ENCODE measurements at regions not wholly inside any gene's neighbourhood (a gene's known extent, or its start where the extent isn't known, plus 50 kb on each side); places are given as distances from the start of the nearest gene placed in this dataset.
"Not testable (repeated sequence)": the region's sequence is repeated elsewhere in the genome, so short reads cannot be mapped to it uniquely, and the experiment has no call there.

GRCh38 chr10:37733822-37734221 lies 123.6 kb downstream of the ZNF248 start:
- no peak for DNase-seq (ENCODE audit: low spot score)

DNA sequence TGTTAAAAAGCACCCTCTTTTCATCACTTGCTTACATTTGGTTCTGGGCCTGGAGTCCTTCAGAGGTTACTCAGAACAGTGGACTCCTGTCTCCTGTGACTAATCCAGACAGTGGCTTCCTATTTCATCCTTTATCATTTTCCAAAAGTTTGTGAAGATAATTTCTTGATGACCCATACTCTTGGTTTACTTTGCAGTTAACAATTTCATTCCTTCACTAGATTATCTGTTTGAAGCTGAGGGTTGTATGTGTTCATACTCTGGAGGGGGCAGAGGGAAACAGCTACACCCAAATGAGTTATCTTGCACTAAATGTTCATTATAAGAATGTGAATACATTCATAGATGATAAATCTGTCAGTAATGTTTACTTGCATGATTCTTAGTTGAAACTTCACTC lies 124.7 kb downstream of the ZNF248 start:
- DNase-seq (ENCODE audit: low spot score), result no peak

- no peak for DNase-seq (ENCODE audit: low spot score)
Measured at GRCh38 chr10:37728830-37729229, 128.6 kb downstream of the ZNF248 start.

GRCh38 chr10:37727491-37728352 lies 129.7 kb downstream of the ZNF248 start:
- no peak for DNase-seq (ENCODE audit: low spot score)

DNA sequence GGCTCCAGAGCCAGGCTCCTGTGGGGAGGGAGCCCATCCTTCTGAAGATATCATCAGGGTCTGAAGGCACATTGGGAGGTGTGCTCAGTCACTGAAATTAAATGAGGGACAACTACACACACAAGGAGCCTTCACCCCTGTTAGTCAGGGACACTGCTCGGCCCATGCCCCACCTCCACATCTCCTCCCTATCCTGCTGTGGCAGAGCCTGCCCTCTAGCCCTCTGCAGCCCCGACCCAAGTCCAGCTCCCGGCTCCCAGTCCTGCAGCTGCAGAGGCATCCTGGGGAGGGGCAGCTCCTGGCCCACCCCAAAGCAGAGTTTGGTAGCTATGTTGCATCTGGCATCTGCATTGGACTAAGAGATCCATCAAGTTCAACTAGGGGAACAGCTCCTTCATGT lies 136.3 kb downstream of the ZNF248 start:
- DNase-seq (ENCODE audit: low spot score), result no peak

DNA sequence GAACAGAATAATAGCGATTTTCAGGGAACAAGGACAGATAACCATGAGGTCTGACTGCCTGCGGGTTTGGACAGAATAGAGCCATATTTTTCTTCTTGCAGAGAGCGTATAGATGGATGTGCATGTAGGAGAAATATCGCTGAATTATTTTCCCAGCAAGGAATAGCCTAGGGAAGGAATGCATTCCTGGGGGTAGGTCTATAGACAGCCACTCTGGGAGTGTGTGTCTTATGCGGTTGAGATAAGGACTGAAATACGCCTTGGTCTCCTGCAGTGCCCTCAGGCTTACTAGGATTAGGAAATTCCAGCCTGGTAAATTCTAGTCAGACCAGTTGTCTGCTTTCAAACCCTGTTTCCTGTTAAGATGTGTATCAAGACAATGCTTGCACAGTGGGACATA lies 139.3 kb downstream of the ZNF248 start:
- not testable (repeated sequence) for DNase-seq (ENCODE audit: low spot score)

- no peak for DNase-seq (ENCODE audit: low spot score)
Measured at GRCh38 chr10:37713642-37714041, 143.8 kb downstream of the ZNF248 start.

- no peak for DNase-seq (ENCODE audit: low spot score)
Measured at GRCh38 chr10:37713132-37713501, 144.3 kb downstream of the ZNF248 start.

DNA sequence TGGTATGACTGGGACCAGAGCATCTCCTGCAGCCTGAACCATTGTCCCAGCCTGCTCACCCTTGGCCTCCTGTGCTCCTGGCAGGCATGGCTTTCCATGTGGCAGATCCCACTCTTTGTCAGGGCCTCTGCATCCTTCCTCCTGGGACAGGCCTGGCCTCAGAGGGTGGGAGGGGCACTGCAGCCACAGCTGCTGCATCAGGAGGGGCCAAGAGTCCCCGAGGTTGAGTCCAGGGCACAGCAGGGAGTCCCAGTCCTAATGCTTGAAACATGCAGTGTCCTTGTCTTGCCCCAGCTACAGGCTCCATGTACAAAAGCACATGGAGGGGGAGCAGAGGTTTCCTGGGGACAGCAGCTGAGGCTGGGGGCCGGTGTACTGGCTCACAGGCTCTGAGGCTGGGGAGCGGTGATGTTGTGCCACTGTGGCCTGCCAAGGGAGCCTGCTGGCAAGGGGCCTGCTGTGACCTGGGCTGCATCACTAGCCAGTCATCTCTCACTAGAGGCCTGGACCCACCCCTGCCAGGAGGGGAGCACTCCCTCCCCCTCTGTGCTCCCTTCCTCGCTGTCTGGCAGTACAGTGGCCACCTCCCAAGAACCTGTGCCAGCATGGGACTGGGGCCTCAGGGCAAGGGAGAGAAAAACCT lies 144.8 kb downstream of the ZNF248 start:
- no peak for DNase-seq (ENCODE audit: low spot score)

- no peak for DNase-seq (ENCODE audit: low spot score)
Measured at GRCh38 chr10:37711617-37712488, 145.6 kb downstream of the ZNF248 start.

DNA sequence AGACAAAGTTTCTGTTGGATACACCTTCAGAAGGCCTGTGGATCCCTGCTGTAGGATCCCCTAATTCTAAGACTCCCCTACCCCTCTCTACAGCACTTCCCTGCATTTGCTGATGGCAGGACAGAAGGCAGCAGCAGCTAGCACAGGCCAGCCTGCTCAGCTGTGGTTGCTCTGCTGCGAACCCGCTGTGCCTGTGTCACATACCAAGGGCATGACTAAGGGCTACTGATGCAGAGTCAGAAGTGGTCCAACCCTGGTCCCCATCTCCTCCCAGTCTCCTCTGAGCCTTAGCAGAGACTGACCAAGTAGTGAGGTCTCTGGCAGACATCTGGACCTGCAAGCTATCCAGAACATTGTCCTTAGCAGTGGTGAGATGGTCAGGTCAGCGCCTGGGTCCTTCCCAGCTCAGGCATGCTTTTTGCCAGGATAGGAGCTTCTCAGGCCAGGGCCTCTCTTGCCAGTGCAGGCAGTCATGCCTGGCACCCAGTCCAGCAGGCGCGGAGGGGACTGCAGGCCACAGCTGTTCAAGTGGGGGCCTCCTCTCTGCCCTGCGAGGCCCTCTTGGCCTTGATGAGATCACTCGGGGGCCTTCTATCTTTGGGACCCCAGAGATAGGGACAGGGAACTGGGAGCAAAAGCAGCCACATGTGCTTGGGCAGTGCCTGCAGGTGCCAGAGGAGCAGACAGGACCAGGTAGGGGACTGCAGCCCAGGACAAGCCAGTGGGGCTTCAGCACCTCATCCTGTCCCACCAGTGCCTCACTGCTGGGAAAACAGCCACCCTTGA lies 146.4 kb downstream of the ZNF248 start:
- DNase-seq (ENCODE audit: low spot score), result no peak

DNA sequence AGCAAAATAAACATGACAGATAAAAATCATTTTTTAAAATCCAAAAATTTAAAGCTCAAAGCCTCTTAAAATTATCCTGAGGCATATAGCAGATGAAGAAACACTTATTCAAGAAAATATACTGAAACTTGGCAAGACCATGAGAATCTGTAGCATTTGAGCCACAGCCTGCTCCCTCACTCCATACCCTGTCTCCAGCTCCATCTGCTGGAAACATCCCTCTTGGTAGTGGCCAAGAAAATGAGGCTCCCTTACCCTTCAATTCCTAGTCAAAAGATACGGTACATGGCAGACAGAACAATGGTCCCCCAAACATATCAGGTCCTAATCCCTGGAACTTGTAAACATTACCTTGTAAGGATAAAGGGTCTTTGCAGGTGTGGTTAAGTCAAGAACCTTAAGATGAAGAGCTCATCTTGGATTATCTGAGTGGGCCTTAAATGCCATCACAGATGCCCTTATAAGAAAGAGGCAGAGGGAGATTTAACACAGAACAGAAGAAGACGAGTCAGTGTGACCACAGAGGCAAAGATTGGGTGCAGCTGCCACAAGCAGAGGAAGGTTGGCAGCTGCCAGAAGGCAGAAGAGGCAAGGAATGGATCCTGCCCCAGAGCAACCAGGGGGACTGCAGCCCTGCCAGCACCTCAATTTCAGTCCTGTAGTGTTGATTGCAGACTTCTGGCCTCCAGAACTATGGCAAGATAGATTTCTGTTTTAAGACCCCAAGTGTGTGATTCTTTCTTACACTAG lies 149.4 kb downstream of the ZNF248 start:
- DNase-seq (ENCODE audit: low spot score), result no peak

GRCh38 chr10:37704566-37704965 lies 152.8 kb downstream of the ZNF248 start:
- DNase-seq (ENCODE audit: low spot score), result no peak

GRCh38 chr10:37703833-37704382 lies 153.5 kb downstream of the ZNF248 start:
- no peak for DNase-seq (ENCODE audit: low spot score)

GRCh38 chr10:37703114-37703513 lies 154.3 kb downstream of the ZNF248 start:
- no peak for DNase-seq (ENCODE audit: low spot score)

- DNase-seq (ENCODE audit: low spot score), result no peak
Measured at GRCh38 chr10:37701781-37702493, 155.5 kb downstream of the ZNF248 start.

DNA sequence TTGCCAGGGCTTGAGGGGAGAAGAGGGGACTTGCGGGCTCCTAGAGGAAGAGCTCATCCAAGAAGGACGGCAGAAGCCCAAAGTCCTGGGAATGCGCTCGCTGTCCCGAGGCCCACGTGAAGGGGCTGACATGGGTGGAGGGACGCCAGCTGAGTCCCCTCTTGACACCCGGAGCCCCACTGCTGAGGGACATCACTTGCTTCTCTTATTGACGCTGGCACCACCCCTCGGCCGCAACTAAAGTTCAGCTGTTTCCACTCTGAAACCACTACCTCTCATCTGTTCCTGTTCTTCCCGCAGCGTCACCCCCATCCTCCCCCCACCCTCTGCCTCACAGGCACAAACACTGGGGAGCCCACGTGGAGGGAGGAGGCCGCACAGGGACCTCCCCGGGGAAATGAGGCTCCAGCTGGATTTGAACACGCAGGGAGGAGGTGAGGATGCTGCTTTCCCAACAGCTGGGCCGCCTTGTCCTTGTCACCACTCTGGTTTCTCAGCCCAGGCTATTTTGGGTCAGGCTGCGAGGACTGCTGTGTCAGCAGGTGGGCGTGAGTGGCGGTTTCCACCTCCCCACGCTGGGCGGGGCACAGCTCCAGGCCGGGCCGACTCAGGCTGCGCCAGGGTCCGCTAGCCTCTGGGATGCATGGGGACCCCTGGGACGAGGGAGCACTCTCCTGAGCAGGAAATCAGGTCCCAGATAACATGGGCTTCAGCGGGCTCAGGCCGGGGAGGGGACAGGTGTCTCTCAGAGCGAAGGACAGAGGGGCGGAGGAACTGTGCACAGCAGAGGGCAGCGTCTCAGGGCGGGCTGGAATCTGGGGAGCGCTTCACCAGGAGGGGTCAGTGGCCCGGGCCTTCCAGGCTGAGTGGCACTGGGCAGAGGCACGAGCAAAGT lies 156.3 kb downstream of the ZNF248 start:
- DNase-seq (ENCODE audit: low spot score), result no peak

DNA sequence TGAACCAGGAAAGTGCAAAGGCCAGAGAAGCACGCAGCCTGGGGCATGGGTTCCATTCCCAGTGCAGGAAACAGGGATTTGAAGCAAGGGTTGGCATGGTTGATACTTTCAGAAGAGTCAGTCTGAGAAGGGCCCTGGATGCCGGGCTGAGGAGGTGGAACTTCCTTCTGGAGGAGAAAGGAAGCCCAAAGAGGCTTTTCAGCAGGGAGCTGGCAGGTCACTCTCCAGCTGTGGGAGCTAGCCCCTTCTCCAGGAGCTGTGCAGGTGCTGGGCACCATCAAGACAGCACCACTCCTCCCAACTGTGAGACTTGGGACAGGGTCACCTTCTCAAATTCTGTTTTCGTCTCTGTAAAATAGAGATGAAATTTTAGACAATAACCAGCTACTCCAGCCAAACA lies 169.8 kb downstream of the ZNF248 start:
- DNase-seq (ENCODE audit: low spot score), result no peak
